Limb (tissue), 2 donors: ENCODE measurements at regions not wholly inside any gene's neighbourhood (a gene's known extent, or its start where the extent isn't known, plus 50 kb on each side); places are given as distances from the start of the nearest gene placed in this dataset.
"Not testable (repeated sequence)": the region's sequence is repeated elsewhere in the genome, so short reads cannot be mapped to it uniquely, and the experiment has no call there.

Experiments used
- DNase-seq, 2 donors: peaks; one replicate each; pipeline ENCODE4 v3.0.0-alpha.2; 2016; ENCODE audit errors: extremely low spot score in 2 of 2

DNA sequence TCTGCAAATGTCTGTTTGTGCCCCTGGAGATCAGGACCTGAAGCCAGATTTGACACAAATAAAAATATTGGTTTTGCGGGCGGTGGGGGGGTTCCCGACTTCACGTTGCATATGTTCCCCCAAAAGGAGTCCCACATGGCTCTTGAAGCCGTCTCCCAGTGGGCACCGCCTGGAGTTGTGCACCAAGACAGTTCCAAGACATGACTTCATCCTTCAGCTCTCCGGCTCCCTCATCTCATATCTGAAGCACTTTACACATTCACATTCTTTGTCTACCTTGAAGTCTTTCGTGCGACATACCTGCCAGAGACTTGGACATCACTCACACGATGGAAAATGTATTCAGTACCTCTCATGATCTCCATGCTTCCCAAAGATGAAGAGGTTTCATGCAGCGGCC lies 362.8 kb upstream of the FOXK1 start:
- no peak for DNase-seq

DNA sequence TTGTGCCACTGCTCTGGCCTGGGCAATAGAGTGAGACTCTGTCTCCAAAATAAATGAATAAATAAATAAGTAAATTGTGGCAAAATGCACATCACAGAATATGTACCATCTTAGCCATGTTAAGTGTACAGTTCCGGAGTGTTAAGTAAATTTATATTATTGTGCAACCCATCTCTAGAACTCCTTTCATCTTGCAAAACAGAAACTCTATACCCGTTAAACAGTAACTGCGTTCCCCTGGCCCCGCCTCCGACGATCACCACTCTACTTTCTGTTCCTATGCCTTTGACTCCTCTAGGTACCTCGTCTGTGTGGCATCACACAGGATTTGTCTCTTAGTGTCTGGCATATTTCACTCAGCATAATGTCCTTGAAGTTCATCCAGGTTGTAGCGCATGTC lies 356.4 kb upstream of the FOXK1 start:
- DNase-seq = no peak

DNA sequence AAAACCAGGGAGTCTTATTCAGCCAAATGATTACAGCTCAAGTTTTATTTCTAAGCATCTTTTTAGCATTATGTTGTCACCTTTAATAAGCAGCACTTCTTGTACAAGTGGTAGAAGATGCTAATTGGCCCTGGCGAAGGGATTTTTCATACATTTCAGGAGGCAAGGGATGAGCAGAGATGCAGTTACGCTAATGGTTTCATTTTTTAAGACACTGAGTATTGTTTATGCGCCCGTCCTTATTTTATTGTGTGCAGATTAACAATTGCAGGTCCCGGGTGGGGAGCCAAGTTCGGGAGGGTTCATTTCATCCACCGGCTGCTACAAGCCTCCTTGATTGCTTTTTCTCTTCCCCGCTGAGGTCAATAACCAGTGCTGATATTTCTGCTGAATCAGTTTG lies 350.4 kb upstream of the FOXK1 start:
- DNase-seq = no peak

DNA sequence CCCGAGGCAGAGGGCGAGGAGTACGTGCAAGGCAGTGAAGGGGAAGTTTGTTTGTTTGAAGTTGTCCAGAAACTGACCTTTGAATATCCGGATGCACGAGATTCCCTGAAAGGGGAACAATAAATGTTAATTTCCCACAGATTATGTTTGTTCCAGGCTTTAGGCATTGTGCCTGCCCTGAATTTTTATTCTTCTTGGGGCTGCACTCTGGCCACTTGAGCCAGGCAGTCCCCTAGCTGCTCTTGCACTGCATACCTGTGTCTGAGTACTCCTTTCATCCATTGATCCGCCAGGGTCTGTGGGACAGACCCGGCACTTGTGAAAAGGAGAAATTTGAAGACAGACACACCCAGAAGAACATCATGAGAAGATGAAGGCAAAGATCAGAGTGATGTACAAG lies 343.5 kb upstream of the FOXK1 start:
- no peak for DNase-seq

DNA sequence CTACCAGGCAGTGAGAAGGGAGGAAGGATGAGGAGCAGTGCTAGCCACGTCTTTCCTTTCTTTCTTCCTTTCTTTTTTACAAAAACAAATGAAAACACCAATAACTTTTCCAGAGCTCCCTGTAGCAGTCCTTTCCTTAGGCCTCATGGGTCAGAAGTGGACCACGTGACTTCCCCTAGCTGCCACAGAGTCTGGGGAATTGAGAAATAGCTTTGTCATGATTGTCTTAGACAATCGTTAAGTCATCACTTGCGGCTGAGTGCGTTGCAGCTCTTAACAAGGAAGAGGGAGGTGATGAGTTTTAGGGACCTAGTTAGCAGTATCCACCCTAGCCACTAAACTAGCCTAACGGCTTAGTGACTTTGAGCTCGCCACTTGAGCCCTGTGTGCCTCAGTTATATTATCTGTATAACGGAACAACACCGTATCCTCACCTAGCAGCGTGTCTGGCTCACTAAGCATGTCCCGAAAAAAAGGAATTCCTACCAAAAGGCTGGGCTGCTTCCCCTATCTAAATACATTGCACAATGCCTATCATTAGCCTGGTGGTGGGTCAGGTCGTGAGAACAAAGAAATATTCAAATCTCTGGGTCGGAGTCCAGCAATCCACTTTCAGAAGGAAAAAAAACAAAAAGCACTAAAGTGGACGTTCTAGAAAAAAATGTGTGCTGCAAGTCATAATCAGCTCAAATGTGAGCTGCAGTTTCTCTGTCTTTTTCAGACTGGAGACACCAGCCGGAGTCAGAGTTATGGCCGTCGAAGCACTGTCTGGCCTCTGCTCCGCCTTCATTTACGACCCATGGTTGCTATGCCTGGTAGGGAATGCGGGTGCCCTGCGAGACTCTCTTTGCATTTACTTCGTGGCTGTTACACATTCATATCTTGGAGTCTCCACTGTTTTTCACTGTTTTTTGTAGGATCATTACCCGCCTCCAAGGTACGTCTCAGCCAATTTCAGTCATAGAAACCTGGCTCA lies 338.5 kb upstream of the FOXK1 start:
- DNase-seq = no peak

DNA sequence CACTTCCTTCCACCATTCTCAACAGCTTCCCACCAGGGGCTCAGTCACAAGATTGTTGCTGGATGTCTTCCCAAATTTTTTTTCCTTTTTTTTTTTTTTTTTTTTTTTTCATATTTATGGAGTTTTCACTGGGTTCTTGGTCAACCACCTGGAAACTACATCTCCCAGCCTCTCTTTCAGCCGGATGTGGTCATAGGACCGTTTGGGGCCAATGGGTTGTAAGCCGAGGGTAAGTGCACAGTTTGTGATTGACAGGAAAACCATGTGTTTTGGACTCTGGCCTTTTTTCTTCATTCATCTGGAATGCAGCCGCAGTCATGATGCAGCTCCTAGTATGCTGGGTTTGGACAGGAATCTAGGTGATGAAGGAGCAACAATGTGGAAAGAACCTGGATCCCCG lies 337.1 kb upstream of the FOXK1 start:
- no peak for DNase-seq

DNA sequence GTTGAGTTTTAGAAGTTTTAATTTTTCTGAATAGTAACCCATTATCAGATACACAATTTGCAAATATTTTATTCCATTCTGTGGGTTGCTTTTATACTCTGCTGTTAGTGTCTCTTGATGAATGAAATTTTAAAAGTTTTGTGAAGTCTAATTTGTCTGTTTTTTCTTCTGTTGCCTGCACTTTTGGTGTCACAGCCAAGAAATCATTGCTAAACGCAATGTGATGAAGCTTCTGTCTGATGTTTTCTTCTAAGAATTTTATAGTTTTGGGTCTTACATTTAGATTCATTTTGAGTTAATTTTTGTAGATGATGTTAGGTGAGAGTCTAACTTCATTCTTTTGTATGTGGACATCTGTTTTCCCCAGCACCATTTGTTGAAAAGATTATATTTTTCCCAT lies 330.0 kb upstream of the FOXK1 start:
- DNase-seq = no peak

DNA sequence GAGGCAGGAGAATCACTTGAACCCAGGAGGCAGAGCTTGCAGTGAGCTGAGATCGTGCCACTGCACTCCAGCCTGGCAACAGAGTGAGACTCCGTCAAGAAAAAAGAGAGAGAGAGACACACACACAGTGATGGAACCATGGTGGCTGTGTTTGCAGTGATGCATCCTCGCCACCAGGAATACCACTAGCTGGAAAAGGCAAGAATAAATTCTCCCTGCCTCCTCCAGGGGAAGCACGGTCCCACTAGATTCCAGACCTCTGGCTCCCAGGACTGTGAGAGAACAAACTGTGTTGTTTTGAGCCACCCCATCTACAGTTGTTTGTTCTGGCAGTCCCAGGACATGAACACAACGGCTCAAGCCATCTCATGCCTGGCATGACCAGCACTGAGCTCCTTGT lies 320.3 kb upstream of the FOXK1 start:
- DNase-seq = no peak

DNA sequence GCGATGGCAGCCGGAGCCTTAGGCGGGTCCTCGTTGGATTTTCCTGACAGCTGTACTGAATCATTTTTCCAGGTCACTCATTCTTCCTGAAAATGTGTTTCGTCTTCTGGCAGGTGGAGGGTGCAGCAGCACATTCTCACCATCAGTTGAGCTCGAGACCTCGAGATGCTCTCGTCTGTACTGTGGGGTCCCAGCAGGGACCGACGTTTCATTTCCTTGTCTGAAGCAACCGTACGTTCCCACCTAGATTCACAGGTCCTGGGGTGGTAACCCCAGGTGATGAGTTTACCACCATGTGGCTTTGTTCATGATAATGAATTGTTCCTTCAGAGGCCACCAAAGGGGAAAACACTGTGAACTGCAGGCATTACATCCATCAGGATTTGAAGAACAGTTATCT lies 298.5 kb upstream of the FOXK1 start:
- DNase-seq = no peak

DNA sequence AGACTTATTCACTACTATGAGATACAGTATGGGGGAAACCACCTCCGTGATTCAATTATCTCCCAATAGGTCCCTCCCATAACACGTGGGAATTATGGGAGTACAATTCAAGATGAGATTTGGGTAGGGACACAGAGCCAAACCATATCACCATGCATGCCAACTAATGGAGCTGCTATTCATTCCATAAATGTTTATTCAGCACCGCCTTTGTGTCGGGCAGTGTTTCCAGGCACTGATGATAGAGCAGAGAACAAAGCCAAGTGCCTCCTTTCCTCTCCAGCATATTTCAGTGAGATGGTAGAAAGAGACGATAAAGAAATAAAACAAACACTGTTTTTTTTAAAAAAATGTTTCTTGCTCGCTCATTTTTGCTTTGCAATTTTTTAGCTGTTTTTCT lies 295.9 kb upstream of the FOXK1 start:
- no peak for DNase-seq

DNA sequence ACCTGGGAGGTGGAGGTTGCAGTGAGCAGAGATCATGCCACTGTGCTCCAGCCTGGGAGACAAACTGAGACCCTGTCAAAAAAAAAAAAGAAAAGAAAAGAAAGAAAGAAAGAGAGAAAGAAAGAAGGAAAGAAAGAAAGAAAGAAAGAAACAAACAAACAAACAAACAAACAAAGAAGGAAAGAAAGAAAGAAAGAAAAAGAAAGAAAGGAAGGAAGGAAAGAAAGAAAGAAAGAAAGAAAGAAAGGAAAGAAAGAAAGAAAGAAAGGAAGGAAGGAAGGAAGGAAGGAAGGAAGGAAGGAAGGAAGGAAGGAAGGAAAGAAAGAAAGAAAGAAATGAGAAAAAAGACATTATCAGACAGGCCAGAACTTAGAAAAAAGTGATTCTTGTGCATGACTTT lies 291.0 kb upstream of the FOXK1 start:
- DNase-seq = not testable (repeated sequence)

DNA sequence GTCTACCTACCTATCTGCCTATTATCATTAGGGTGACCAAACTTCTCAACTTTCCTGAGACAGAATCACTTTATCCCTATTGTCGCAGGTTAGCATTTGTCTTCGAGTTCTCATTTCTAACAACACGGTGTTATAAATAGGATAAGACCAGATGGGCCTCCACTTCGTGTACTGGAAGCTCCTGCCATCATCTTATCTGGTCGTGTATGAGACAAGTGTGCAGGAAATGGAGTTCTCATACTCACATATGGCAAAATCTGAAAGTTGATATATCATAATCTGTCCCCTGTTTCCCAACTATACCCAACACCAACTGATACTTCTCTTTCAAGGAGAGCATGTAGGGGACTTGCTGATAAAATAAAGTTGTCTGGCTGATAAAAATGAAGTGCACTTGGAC lies 287.4 kb upstream of the FOXK1 start:
- no peak for DNase-seq

DNA sequence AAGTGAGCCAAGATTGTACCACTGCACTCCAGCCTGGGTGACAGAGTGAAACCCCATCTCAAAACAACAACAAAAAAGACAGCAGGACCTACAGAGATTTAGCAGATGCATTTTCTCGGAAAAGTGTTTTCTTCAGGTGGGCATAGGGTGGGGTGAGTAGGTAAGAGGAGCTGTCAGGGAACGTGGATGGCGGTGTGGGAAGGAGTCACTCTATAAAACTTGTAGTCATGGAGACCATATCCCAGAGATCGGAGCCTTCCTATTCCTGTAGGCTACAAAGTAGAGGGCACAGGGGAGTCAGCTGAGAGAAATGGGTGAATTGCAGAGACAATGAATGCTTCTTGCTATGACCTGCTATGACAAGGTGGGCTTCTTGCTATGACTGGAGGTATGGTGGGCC lies 283.0 kb upstream of the FOXK1 start:
- no peak for DNase-seq

DNA sequence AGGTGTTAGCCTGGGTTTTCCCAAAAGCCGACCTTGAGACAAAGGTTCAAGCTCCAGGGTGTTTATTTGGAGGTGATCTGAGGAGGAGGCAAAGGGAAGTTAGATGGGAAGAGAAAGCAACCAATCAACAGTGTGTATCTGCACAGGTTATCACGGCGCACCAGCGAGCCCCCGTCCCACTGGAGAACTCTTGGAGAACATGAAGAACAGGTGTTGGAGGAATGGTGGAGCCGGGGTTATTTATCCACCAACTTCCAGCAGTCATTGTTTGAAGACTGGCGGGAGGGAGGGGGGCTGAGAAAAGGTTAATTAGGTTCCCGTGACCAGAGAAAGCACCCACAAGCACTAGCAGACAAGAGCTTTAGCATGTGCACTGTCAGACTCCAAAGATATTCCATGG lies 282.5 kb upstream of the FOXK1 start:
- no peak for DNase-seq

DNA sequence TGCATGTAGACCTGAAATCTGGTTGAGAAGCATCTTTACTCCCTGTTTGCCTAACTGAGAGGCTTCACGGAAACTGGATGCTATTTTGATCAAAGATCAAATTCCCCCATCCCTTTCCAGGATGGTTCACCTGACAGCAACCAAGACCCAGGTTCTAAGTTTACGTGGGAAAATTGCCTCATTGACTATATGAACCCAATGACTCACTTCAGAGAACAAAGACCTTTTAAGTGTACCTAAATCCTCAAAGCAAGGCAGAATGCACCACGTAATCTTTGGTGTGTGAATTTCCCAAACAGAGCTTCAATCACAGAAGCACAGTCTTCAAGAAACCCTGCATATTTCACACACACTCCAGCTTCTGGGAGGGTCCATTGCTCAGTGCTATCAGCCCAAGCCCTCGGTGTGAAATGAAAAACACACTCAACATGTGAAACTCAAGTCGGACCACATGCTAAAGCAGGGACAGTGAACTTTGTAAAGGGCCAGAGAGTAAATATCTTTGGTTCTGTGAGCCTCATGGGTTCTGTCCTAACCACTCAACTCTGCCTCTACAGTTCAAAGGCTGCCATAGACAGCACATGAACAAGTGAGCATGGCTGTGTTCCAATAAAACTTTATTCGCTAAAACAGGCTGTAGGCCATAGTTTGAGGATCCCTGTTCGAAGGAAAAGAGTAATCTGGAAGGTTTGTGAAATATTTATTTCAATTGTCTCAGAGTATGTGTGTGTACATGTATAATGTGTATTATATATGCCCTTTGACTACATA lies 275.6 kb upstream of the FOXK1 start:
- no peak for DNase-seq

DNA sequence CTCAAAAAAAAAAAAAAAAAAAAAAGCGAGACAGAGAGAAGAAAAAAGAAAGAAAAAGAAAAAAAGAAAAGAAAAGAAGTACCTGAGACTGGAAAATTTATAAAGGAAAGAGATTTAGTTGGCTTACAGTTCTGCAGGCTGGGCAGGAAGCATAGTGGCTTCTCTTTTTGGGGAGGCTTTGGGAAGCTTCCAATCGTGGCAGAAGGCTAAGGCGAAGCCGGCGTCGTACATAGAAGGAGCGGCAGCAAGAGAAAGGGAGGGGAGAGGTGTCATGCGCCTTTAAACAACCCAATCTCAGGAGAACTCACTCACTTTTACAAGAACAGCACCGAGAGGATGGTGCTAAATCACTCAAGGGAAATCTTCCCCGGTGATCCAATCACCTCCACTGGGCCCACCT lies 272.1 kb upstream of the FOXK1 start:
- no peak for DNase-seq

DNA sequence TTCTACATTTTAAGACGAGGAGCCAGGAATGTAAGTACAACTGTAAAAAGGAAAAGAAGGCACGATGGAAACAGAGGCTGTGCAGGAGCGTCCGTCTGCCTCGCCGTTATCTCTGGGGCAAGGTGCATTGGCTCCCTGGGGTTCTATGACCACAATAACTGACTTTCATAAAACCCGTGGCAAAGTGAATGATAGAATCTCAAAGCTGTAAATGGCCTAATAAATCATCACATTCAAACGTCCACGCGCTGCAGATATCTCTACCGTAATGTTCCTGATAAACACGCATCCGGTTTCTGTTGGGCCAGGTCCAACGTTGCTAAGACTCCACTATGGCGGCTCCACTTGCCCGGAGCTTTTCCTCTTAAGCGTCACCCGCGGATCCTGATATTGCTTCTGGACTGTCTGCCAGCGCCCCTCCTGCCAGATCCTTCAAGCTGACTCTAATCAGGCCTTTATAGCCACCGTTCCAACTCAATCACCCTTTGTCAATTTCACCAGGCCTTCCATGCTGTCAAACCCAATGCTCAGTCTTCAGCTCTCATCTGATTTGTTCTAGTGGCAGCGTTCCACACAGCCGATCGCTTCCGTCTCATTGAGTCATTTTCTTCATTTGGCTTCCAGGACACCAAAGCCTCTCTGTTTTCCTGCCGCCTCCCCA lies 265.6 kb upstream of the FOXK1 start:
- peak in 1 of 2 donors; percentile 5 for DNase-seq

DNA sequence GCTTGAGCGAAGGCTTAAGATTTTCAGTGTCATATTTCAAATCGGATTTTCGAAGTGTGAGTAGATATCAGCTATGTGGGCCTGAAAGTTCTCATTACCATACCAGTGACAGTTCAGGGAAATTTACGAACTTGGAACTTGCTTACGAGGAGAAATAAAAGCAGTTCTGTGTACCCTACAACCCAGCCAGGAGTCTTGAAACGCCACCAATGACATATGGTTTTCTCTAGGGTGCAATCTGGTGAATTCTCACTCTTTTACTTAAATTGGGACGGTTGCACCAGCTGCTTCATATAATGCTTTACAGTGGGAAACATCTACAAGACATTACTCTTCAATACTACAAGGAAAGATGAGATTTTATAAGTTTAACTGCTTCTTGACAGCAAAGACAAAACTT lies 253.6 kb upstream of the FOXK1 start:
- DNase-seq = no peak

DNA sequence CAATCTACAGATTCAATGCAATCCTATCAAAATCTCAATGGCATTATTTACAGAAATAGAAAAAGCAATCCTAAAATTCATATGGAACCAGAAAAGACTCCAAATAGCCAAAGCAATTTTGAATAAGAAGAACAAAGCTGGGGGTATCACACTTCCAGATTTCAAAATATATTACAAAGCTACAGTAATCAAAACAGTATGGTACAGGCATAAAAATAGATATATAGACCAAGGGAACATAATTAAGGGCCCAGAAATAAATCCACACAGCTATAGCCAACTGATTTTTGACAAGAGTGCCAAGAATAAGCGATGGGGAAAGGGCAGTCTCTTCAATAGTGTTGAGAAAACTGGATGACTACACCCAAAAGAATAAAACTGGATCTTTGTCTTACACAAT lies 251.9 kb upstream of the FOXK1 start:
- DNase-seq = no peak

DNA sequence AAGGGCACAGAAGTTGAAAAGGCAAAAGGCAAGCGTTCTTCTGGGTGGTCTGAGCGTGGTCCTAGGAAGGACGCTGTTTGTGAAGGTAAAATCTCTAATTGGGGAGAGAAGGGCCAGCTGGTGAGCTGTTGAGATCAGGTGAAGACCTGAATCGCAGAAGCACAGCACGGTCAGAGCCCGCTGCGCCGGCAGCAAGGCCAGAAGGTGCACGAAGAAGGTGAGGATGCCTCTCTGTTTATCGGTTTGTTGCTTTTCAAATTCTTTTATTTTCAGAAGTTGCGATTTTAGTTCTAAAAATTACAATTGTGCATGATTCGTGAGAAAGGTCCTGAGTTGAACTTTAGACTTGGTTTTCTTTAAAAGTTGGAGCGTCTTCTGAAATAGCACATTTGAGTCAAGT lies 247.8 kb upstream of the FOXK1 start:
- DNase-seq = no peak

DNA sequence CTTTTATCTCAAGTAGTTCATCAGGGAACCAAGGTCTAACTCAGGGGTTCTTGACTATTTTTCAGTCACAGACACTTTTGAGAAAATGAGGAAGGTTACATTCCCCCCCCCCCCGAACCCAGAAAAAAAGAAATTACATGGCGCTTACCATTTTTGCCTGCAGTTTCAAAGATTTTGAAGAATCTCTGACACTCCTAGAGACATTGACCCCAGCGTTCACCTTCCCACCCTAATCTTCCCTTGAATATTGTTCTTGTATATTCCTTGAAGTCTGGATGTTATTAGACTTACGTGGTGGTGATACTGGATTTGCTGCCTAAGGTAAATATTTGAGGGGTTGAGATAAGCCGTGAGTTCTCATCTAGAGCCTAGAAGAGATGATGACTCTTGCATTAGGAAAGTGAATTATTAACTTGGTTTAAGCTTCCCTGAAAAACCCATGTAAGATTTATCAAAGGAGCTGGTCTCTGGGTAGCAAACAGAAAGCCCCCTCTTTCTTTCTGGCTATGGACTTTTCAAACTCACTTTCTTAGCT lies 245.7 kb upstream of the FOXK1 start:
- no peak for DNase-seq

DNA sequence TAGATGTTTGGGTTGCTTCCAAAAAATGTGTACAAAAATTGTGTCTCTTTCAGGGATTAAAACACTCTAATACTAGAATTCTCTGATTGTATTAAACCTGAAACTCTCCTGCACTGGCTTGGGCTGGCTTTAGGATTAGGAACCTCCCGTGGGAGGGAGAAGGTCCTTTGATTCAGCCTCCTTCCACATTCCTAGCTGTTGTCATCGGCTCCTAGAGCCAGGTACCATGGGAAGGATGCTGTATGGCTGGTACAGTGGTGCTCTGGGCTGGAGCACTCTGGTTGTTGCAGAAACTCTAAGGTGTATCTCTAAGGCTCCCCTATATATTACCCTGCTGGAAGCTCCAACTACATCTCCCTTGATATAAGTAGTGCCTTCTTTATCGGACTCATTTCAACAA lies 245.2 kb upstream of the FOXK1 start:
- no peak for DNase-seq
